ENCODE measurements at regions not wholly inside any gene's neighbourhood (a gene's known extent, or its start where the extent isn't known, plus 50 kb on each side); places are given as distances from the start of the nearest gene placed in this dataset.
"Not testable (repeated sequence)": the region's sequence is repeated elsewhere in the genome, so short reads cannot be mapped to it uniquely, and the experiment has no call there.

DNA sequence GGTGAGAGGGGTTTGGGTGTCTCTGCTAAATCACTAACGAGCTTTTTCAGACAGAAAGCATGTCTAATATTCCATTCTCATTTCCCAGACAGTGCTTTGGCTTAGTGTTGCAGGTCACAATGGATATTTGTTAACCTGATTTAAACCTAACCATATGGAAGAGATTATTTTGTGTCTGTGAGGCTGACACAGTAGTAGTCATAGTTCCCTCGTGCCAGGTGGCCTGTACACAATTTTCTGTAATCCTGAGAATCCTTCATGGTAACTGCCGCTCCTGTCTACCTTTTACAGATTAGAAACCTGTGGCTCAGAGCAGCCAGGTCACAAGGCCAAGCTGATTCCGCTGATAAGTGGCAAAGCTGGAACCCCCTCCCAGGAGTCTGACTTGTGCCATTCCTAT is 79.4 kb downstream of the TRIM43 start:
- H3K9ac ChIP-seq (ENCODE audit: low read length in 2 of 2); H3K36me3 ChIP-seq (ENCODE audit: control insufficient read depth in 2 of 2, insufficient read depth in 2 of 2, low read length in 2 of 2); H3K4me3 ChIP-seq (ENCODE audit: low read length in 2 of 2); H3K27me3 ChIP-seq (ENCODE audit: control insufficient read depth in 1 of 2, insufficient read depth in 2 of 2, low read length in 2 of 2); H3K27ac ChIP-seq (ENCODE audit: low read length); H3K4me1 ChIP-seq (ENCODE audit: control insufficient read depth, insufficient read depth, low read length); H3K9me3 ChIP-seq (ENCODE audit: control insufficient read depth in 2 of 2, low read length in 2 of 2): not testable (repeated sequence)

DNA sequence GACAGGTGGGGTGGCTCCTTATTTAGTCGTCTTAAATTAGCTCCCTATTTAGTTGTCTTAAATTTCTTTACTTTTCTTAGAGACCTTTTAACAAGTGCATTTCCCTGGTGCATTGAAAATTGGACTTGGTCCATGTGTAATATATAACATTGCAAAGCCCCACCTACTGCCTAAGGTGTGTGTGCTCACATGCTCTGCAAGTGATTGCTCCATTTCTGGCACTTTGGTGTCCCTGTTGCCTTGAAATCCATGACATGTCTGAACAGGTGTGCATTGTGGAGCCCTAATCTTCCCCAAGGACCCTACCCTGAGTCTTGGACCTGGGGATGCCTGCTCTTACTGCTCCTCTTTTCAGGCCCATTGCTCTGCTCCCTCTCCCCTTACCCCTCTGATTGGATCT is 80.2 kb downstream of the TRIM43 start:
- not testable (repeated sequence) for H3K9me3 ChIP-seq (ENCODE audit: control insufficient read depth in 2 of 2, low read length in 2 of 2); H3K4me3 ChIP-seq (ENCODE audit: low read length in 2 of 2); H3K27me3 ChIP-seq (ENCODE audit: control insufficient read depth in 1 of 2, insufficient read depth in 2 of 2, low read length in 2 of 2); H3K9ac ChIP-seq (ENCODE audit: low read length in 2 of 2); H3K4me1 ChIP-seq (ENCODE audit: control insufficient read depth, insufficient read depth, low read length); H3K27ac ChIP-seq (ENCODE audit: low read length); H3K36me3 ChIP-seq (ENCODE audit: control insufficient read depth in 2 of 2, insufficient read depth in 2 of 2, low read length in 2 of 2)

DNA sequence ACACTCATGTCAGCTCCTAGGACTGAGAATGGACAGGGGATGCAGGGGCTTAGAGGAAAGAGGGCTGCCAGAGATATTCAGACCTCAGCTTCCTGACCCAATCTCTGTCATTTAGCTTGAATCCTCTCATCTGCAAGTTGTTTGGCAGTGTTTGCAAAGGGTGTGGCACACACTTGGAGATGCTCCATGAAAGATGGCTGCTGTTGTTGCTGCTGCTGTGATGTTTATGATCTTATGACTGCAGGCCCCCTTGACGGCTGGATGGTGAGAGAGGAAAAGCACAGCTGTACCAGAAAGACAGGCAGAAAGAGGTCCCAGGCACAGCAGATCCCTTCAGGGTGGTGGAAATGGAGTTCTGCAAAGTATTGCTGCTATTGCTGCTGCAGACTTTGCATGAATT is 80.7 kb downstream of the TRIM43 start:
- H3K9me3 ChIP-seq (ENCODE audit: control insufficient read depth in 2 of 2, low read length in 2 of 2); H3K9ac ChIP-seq (ENCODE audit: low read length in 2 of 2); H3K36me3 ChIP-seq (ENCODE audit: control insufficient read depth in 2 of 2, insufficient read depth in 2 of 2, low read length in 2 of 2); H3K27me3 ChIP-seq (ENCODE audit: control insufficient read depth in 1 of 2, insufficient read depth in 2 of 2, low read length in 2 of 2); H3K27ac ChIP-seq (ENCODE audit: low read length); H3K4me3 ChIP-seq (ENCODE audit: low read length in 2 of 2); H3K4me1 ChIP-seq (ENCODE audit: control insufficient read depth, insufficient read depth, low read length): not testable (repeated sequence)

DNA sequence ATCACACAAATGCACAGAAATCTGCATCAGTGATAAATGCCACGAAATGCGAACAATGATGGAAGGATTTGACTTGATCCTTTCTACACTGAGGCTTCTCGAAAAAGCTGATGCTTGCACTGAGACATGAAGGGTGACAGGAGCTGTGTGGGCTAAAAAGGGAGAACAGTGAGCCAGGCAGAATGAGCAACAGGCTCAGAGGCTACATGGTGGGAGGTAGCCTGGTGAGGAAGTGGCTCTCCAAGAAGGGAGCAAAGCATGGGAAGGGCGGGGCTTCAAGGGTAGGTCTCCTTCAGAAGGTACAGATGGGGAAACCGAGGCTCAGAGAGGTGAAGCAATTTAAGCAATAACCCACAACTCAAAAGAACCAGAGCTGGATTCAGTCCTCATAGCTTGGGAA is 82.4 kb downstream of the TRIM43 start:
- no peaks in the 10 kb centered on the region for H3K27me3 ChIP-seq (ENCODE audit: control insufficient read depth in 1 of 2, insufficient read depth in 2 of 2, low read length in 2 of 2)
- no peaks in the 10 kb centered on the region for H3K9me3 ChIP-seq (ENCODE audit: control insufficient read depth in 2 of 2, low read length in 2 of 2)
- H3K27ac ChIP-seq (ENCODE audit: low read length) = no peak overlapping the region
- no peak overlapping the region for H3K9ac ChIP-seq (ENCODE audit: low read length in 2 of 2)
- no peaks in the 10 kb centered on the region for H3K4me1 ChIP-seq (ENCODE audit: control insufficient read depth, insufficient read depth, low read length)
- H3K4me3 ChIP-seq (ENCODE audit: low read length in 2 of 2) = no peak overlapping the region
- H3K36me3 ChIP-seq (ENCODE audit: control insufficient read depth in 2 of 2, insufficient read depth in 2 of 2, low read length in 2 of 2) = no peaks in the 10 kb centered on the region

DNA sequence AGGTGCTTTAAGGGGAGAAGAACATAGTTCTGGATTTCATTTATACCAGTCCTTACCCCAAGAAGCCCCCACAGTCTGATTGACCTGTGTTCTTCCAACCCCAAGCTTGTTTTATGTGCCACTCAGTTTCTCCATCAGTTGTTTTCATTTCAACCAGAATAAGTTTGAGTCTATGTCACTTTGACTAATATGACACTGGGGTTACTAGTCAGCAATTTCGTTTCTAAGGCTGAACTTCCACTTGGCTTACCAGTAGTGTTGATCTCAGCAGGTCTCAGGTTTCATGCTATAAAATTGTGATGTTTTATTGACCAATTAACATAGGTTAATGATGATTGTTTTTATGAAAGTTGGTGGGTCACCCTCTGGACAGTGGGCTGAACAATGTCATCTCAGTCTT is 84.8 kb downstream of the TRIM43 start:
- not testable (repeated sequence) for H3K27me3 ChIP-seq (ENCODE audit: control insufficient read depth in 1 of 2, insufficient read depth in 2 of 2, low read length in 2 of 2); H3K4me1 ChIP-seq (ENCODE audit: control insufficient read depth, insufficient read depth, low read length); H3K27ac ChIP-seq (ENCODE audit: low read length); H3K9me3 ChIP-seq (ENCODE audit: control insufficient read depth in 2 of 2, low read length in 2 of 2); H3K4me3 ChIP-seq (ENCODE audit: low read length in 2 of 2); H3K9ac ChIP-seq (ENCODE audit: low read length in 2 of 2); H3K36me3 ChIP-seq (ENCODE audit: control insufficient read depth in 2 of 2, insufficient read depth in 2 of 2, low read length in 2 of 2)

DNA sequence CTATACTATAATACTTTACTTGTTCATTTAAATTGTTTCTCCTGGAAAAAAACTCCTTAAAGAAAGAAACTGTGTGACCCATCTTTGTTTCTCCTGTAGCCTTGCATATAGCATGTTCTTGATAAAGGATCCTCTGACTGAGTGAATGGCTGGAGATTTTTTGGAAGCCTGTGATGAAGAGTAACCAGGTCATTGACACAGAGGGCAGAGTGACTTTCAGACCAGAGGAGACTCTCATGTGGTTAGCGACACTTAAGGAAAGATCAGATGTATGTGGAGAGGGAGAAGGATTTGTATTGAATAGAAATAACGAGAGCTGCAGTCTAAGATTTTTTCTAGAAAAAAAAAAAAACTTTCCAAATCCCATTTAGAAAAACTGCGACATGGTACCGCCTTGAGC is 85.5 kb downstream of the TRIM43 start:
- H3K4me3 ChIP-seq (ENCODE audit: low read length in 2 of 2) = no peak overlapping the region
- H3K4me1 ChIP-seq (ENCODE audit: control insufficient read depth, insufficient read depth, low read length) = peaks cover 4% of the 10 kb centered on the region
- no peak overlapping the region for H3K27ac ChIP-seq (ENCODE audit: low read length)
- H3K9me3 ChIP-seq (ENCODE audit: control insufficient read depth in 2 of 2, low read length in 2 of 2) = no peaks in the 10 kb centered on the region
- no peaks in the 10 kb centered on the region for H3K27me3 ChIP-seq (ENCODE audit: control insufficient read depth in 1 of 2, insufficient read depth in 2 of 2, low read length in 2 of 2)
- H3K36me3 ChIP-seq (ENCODE audit: control insufficient read depth in 2 of 2, insufficient read depth in 2 of 2, low read length in 2 of 2) = no peaks in the 10 kb centered on the region
- H3K9ac ChIP-seq (ENCODE audit: low read length in 2 of 2) = no peak overlapping the region

DNA sequence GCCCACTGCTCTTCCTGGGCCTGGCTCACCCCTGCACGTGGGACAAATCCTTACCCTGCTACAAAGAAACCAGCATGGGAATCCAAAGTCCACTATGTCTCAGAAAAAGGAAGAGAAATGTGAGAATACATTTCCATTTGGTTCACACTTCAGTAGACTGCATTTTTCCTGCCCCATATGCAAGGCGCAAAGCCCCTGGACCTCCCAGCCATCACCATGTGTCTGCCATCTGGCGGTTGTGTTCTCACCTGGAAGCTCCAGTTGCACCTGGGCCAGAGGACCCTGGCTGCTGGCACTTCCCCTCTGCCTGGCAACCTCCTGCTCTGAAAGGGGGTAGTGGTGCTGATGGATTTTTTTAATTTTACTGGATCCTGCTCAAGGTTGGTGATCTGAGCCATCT is 86.0 kb downstream of the TRIM43 start:
- not testable (repeated sequence) for H3K9ac ChIP-seq (ENCODE audit: low read length in 2 of 2); H3K27me3 ChIP-seq (ENCODE audit: control insufficient read depth in 1 of 2, insufficient read depth in 2 of 2, low read length in 2 of 2); H3K4me3 ChIP-seq (ENCODE audit: low read length in 2 of 2); H3K36me3 ChIP-seq (ENCODE audit: control insufficient read depth in 2 of 2, insufficient read depth in 2 of 2, low read length in 2 of 2); H3K4me1 ChIP-seq (ENCODE audit: control insufficient read depth, insufficient read depth, low read length); H3K9me3 ChIP-seq (ENCODE audit: control insufficient read depth in 2 of 2, low read length in 2 of 2); H3K27ac ChIP-seq (ENCODE audit: low read length)

DNA sequence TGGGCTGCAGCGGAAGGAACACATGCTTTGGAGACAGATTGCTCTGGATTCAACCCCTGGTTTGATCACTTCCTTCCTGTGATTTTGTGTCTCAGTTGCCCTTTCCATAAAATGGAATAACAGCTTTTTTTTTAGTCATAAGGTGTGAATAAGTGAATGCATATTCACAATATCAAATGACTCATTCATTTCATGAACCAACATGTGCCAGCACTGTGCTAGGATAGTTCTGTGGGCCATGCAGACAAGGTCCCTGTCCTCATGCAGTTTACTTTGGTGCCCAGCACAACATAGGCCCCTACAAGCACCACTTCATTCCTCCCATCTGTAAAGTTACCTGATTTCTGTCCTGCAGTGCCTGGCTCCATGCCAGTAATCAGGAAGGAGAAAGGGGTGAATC is 89.4 kb downstream of the TRIM43 start:
- not testable (repeated sequence) for H3K27ac ChIP-seq (ENCODE audit: low read length); H3K36me3 ChIP-seq (ENCODE audit: control insufficient read depth in 2 of 2, insufficient read depth in 2 of 2, low read length in 2 of 2); H3K9me3 ChIP-seq (ENCODE audit: control insufficient read depth in 2 of 2, low read length in 2 of 2); H3K9ac ChIP-seq (ENCODE audit: low read length in 2 of 2); H3K27me3 ChIP-seq (ENCODE audit: control insufficient read depth in 1 of 2, insufficient read depth in 2 of 2, low read length in 2 of 2); H3K4me3 ChIP-seq (ENCODE audit: low read length in 2 of 2)
- H3K4me1 ChIP-seq (ENCODE audit: control insufficient read depth, insufficient read depth, low read length) = peaks cover 13% of the 10 kb centered on the region

DNA sequence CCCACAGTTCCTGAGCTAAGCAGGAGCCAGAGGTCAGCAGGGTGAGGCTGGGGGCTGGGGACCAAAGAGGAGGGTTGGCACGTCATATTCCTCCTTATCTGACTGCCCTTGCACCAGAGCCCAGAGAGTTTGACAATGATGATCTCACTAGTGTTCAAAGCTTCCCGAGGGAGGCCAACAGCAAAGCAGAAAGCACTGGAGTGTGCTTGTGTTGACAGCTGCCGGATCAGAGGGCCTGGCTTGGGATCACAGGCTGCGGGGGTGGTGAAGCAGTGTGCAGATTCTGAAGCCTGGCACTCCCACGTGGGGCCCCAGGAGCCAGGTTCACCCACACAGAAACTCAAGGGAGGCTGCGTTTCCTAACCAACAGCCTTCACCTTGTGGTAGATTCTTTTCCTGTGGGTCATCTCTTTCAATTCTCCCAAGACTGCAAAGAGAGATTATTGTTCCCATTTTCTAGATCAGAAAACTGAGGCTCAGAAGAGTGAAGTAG is 89.8 kb downstream of the TRIM43 start:
- not testable (repeated sequence) for H3K36me3 ChIP-seq (ENCODE audit: control insufficient read depth in 2 of 2, insufficient read depth in 2 of 2, low read length in 2 of 2); H3K27ac ChIP-seq (ENCODE audit: low read length); H3K27me3 ChIP-seq (ENCODE audit: control insufficient read depth in 1 of 2, insufficient read depth in 2 of 2, low read length in 2 of 2); H3K9ac ChIP-seq (ENCODE audit: low read length in 2 of 2); H3K9me3 ChIP-seq (ENCODE audit: control insufficient read depth in 2 of 2, low read length in 2 of 2); H3K4me3 ChIP-seq (ENCODE audit: low read length in 2 of 2)
- peaks cover 13% of the 10 kb centered on the region for H3K4me1 ChIP-seq (ENCODE audit: control insufficient read depth, insufficient read depth, low read length)

DNA sequence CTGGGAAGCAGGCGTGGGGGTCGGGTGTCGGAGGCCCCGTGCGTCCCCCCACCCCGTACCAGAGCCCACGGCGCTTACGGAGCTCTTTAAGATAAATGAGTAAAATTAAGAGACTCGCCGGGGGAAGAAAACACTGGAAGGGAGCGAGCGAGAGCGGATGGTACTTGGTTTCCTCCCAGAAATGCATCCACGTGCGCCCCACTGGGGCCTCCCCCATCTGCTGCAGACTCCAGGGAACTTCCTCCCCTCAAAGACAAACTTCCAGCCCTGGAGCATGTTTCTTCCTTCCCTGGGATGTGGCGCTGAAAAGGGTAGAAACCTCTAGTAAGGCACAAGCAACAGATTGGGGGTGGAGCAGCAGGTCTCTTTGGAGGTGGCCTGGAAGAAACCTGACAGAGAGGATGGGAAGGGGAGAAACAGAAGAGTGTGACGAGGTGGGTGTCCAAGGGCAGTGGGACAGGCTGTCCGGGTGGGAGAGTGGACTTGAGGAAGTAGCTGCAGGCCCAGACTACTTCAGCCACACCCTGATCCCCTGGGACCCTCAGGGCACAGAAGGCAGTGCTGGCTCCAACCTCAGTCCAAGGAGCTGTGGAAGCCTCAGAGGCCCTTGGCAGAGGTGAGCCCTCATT is 91.2 kb downstream of the TRIM43 start:
- H3K4me3 ChIP-seq (ENCODE audit: low read length in 2 of 2) = peak overlapping the region; percentile 63 to 69
- H3K9ac ChIP-seq (ENCODE audit: low read length in 2 of 2) = peak overlapping the region; percentile 21 to 28
- H3K27me3 ChIP-seq (ENCODE audit: control insufficient read depth in 1 of 2, insufficient read depth in 2 of 2, low read length in 2 of 2); H3K9me3 ChIP-seq (ENCODE audit: control insufficient read depth in 2 of 2, low read length in 2 of 2); H3K36me3 ChIP-seq (ENCODE audit: control insufficient read depth in 2 of 2, insufficient read depth in 2 of 2, low read length in 2 of 2): not testable (repeated sequence)
- H3K4me1 ChIP-seq (ENCODE audit: control insufficient read depth, insufficient read depth, low read length) = peaks cover 13% of the 10 kb centered on the region
- peak overlapping the region; percentile 24 for H3K27ac ChIP-seq (ENCODE audit: low read length)

DNA sequence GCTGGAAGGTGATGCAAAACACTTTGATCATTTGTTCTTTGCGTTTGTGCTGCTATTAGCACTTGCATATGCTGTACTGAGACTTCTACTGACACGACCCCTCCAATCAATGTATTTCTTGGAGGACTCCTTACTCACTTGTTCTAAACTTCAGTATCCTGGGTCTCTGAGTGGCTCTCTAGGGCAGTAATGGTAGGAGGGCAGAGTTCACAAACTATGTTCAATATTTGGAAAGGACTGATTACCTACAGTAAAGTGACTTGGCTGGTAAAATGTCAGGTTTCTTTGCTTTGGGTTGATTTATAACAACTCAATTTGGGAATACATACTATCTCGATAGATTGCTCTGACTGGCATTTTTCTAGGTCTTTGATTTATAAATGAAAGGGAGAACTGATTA is 93.7 kb downstream of the TRIM43 start:
- Histone ChIP-seq H3K9ac (ENCODE audit: low read length in 2 of 2) (no peak overlapping the region), H3K9me3 (ENCODE audit: control insufficient read depth in 2 of 2, low read length in 2 of 2) (no peaks in the 10 kb centered on the region), H3K27ac (ENCODE audit: low read length) (no peak overlapping the region), H3K27me3 (ENCODE audit: control insufficient read depth in 1 of 2, insufficient read depth in 2 of 2, low read length in 2 of 2) (no peaks in the 10 kb centered on the region), H3K36me3 (ENCODE audit: control insufficient read depth in 2 of 2, insufficient read depth in 2 of 2, low read length in 2 of 2) (no peaks in the 10 kb centered on the region), H3K4me1 (ENCODE audit: control insufficient read depth, insufficient read depth, low read length) (peaks cover 13% of the 10 kb centered on the region), H3K4me3 (ENCODE audit: low read length in 2 of 2) (no peak overlapping the region)
